ENCODE measurements at regions not wholly inside any gene's neighbourhood (a gene's known extent, or its start where the extent isn't known, plus 50 kb on each side); places are given as distances from the start of the nearest gene placed in this dataset.

- H3K9me3 ChIP-seq (ENCODE audit: control insufficient read depth in 4 of 4, low read length in 3 of 4): no peaks in the 10 kb centered on the region
- no peaks in the 10 kb centered on the region for H3K27me3 ChIP-seq (ENCODE audit: control insufficient read depth in 4 of 4, insufficient read depth in 4 of 4, low read length in 3 of 4)
- TF ChIP-seq JUND (IDR thresholded peaks at IDR 0.05): no peak
- TF ChIP-seq CTCF (IDR thresholded peaks at IDR 0.05; ENCODE audit: low read depth, low read length, missing input control): no peak
- TF ChIP-seq FOXA2 (IDR thresholded peaks at IDR 0.05): no peak
- TF ChIP-seq FOXA1 (IDR thresholded peaks at IDR 0.05): no peak
- no peak for TF ChIP-seq RAD21 (IDR thresholded peaks at IDR 0.05)
- TF ChIP-seq YY1 (IDR thresholded peaks at IDR 0.05): no peak
- no peak for TF ChIP-seq RXRA (IDR thresholded peaks at IDR 0.05)
- no peak for TF ChIP-seq ZBTB33 (IDR thresholded peaks at IDR 0.05)
- TF ChIP-seq TAF1 (conservative IDR thresholded peaks at IDR 0.05): no peak
- TF ChIP-seq HNF4A (conservative IDR thresholded peaks at IDR 0.05): no peak
- TF ChIP-seq ATF3 (IDR thresholded peaks at IDR 0.05): no peak
- TF ChIP-seq REST (IDR thresholded peaks at IDR 0.05): no peak
- no peak for TF ChIP-seq GABPA (IDR thresholded peaks at IDR 0.05 in 1 of 2, conservative IDR thresholded peaks at IDR 0.05 in 1 of 2)
- TF ChIP-seq SP1 (IDR thresholded peaks at IDR 0.05): no peak
- TF ChIP-seq EGR1 (IDR thresholded peaks at IDR 0.05; ENCODE audit: low read depth in 2 of 2): no peak
- TF ChIP-seq HNF4G (IDR thresholded peaks at IDR 0.05): no peak
- no peak for TF ChIP-seq MAX (IDR thresholded peaks at IDR 0.05)
- no peak for DNase-seq (ENCODE audit: low spot score)
- H3K4me1 ChIP-seq (ENCODE audit: control insufficient read depth in 4 of 4, insufficient read depth in 4 of 4, low read length in 3 of 4): no peaks in the 10 kb centered on the region
- H3K9ac ChIP-seq (ENCODE audit: low read depth in 1 of 2, low read length in 2 of 2): no peak overlapping the region
- H3K27ac ChIP-seq (ENCODE audit: low read depth in 1 of 2, low read length in 2 of 2): no peak overlapping the region
- no peak overlapping the region for H3K4me3 ChIP-seq (ENCODE audit: low read depth in 1 of 3, low read length in 3 of 3)
- no peaks in the 10 kb centered on the region for H3K36me3 ChIP-seq (ENCODE audit: control insufficient read depth in 4 of 4, insufficient read depth in 3 of 4, low read depth in 1 of 4, low read length in 3 of 4)
- WGBS: 87% methylated on average over 3 of the region's 3 CpGs
These were observed 72.0 kb downstream of the ZNF281 start for GRCh38 chr1:200337831-200338230.

GRCh38 chr1:200337410-200337809, 72.4 kb downstream of the ZNF281 start:
- Histone ChIP-seq H3K27me3 (ENCODE audit: control insufficient read depth in 4 of 4, insufficient read depth in 4 of 4, low read length in 3 of 4) (no peaks in the 10 kb centered on the region), H3K36me3 (ENCODE audit: control insufficient read depth in 4 of 4, insufficient read depth in 3 of 4, low read depth in 1 of 4, low read length in 3 of 4) (no peaks in the 10 kb centered on the region), H3K27ac (ENCODE audit: low read depth in 1 of 2, low read length in 2 of 2) (no peak overlapping the region), H3K9ac (ENCODE audit: low read depth in 1 of 2, low read length in 2 of 2) (no peak overlapping the region), H3K4me1 (ENCODE audit: control insufficient read depth in 4 of 4, insufficient read depth in 4 of 4, low read length in 3 of 4) (no peaks in the 10 kb centered on the region), H3K4me3 (ENCODE audit: low read depth in 1 of 3, low read length in 3 of 3) (no peak overlapping the region), H3K9me3 (ENCODE audit: control insufficient read depth in 4 of 4, low read length in 3 of 4) (no peaks in the 10 kb centered on the region)
- DNase-seq (ENCODE audit: low spot score): no peak
- WGBS: 85% methylated on average over 2 of the region's 2 CpGs
- no peak for TF ChIP-seq GABPA (IDR thresholded peaks at IDR 0.05 in 1 of 2, conservative IDR thresholded peaks at IDR 0.05 in 1 of 2)
- TF ChIP-seq SP1 (IDR thresholded peaks at IDR 0.05): no peak
- no peak for TF ChIP-seq YY1 (IDR thresholded peaks at IDR 0.05)
- TF ChIP-seq FOXA1 (IDR thresholded peaks at IDR 0.05): no peak
- no peak for TF ChIP-seq EGR1 (IDR thresholded peaks at IDR 0.05; ENCODE audit: low read depth in 2 of 2)
- TF ChIP-seq HNF4G (IDR thresholded peaks at IDR 0.05): no peak
- TF ChIP-seq ZBTB33 (IDR thresholded peaks at IDR 0.05): no peak
- no peak for TF ChIP-seq TAF1 (conservative IDR thresholded peaks at IDR 0.05)
- no peak for TF ChIP-seq NR2F2 (IDR thresholded peaks at IDR 0.05)
- no peak for TF ChIP-seq FOXA2 (IDR thresholded peaks at IDR 0.05)
- no peak for TF ChIP-seq MAX (IDR thresholded peaks at IDR 0.05)
- no peak for TF ChIP-seq RXRA (IDR thresholded peaks at IDR 0.05)
- TF ChIP-seq RAD21 (IDR thresholded peaks at IDR 0.05): no peak
- TF ChIP-seq REST (IDR thresholded peaks at IDR 0.05): no peak

Data from liver (tissue), 8 donors.